ENCODE measurements at regions not wholly inside any gene's neighbourhood (a gene's known extent, or its start where the extent isn't known, plus 50 kb on each side); places are given as distances from the start of the nearest gene placed in this dataset.

GRCh38 chr5:174426851-174427250 lies 297.5 kb upstream of the MSX2 start:
- Histone ChIP-seq H3K36me3 (no peaks in the 10 kb centered on the region), H3K27me3 (peaks cover 0 to 20% of the 10 kb centered on the region in 2 donors), H3K27ac (no peak overlapping the region), H3K4me1 (no peaks in the 10 kb centered on the region), H3K4me3 (no peak overlapping the region), H3K9me3 (no peaks in the 10 kb centered on the region)
- DNase-seq: no peak
- no peak for TF ChIP-seq CTCF (IDR thresholded peaks at IDR 0.05)
- intact Hi-C loops (cut with DNase I; ENCODE audit: low total_unique reads): loop anchor here (10.0 kb wide), 1 partner anchor 508 kb away; no protein-coding TSS in a partner anchor

GRCh38 chr5:174427304-174427703 lies 297.1 kb upstream of the MSX2 start:
- intact Hi-C loops (cut with DNase I; ENCODE audit: low total_unique reads): loop anchor here (10.0 kb wide), 1 partner anchor 507 kb away; no protein-coding TSS in a partner anchor
- H3K27me3 ChIP-seq: peaks cover 0 to 20% of the 10 kb centered on the region in 2 donors
- H3K27ac ChIP-seq: no peak overlapping the region
- no peak overlapping the region for H3K4me3 ChIP-seq
- no peaks in the 10 kb centered on the region for H3K36me3 ChIP-seq
- no peaks in the 10 kb centered on the region for H3K9me3 ChIP-seq
- TF ChIP-seq CTCF (IDR thresholded peaks at IDR 0.05): no peak
- no peak for DNase-seq
- no peaks in the 10 kb centered on the region for H3K4me1 ChIP-seq

- no peak for DNase-seq
- no peaks in the 10 kb centered on the region for H3K9me3 ChIP-seq
- no peaks in the 10 kb centered on the region for H3K4me1 ChIP-seq
- peaks cover 0 to 22% of the 10 kb centered on the region in 2 donors for H3K27me3 ChIP-seq
- H3K4me3 ChIP-seq: no peak overlapping the region
- H3K36me3 ChIP-seq: no peaks in the 10 kb centered on the region
- intact Hi-C loops (cut with DNase I; ENCODE audit: low total_unique reads): loop anchor here (10.0 kb wide), 1 partner anchor 506 kb away; no protein-coding TSS in a partner anchor
- TF ChIP-seq CTCF (IDR thresholded peaks at IDR 0.05): no peak
- no peak overlapping the region for H3K27ac ChIP-seq
Observed at GRCh38 chr5:174428895-174429294, 295.5 kb upstream of the MSX2 start.

GRCh38 chr5:174430940-174431339 lies 293.4 kb upstream of the MSX2 start:
- DNase-seq: no peak
- no peaks in the 10 kb centered on the region for H3K36me3 ChIP-seq
- intact Hi-C loops (cut with DNase I; ENCODE audit: low total_unique reads): no loop called here

GRCh38 chr5:174431504-174431903 lies 292.9 kb upstream of the MSX2 start:
- intact Hi-C loops (cut with DNase I; ENCODE audit: low total_unique reads): no loop called here
- H3K27ac ChIP-seq: no peak overlapping the region
- H3K36me3 ChIP-seq: no peaks in the 10 kb centered on the region
- no peaks in the 10 kb centered on the region for H3K9me3 ChIP-seq
- no peak overlapping the region for H3K4me3 ChIP-seq
- peaks cover 0 to 26% of the 10 kb centered on the region in 2 donors for H3K27me3 ChIP-seq
- H3K4me1 ChIP-seq: no peaks in the 10 kb centered on the region
- DNase-seq: no peak
- no peak for TF ChIP-seq CTCF (IDR thresholded peaks at IDR 0.05)

More at GRCh38 chr5:174430940-174431339, 293.4 kb upstream of the MSX2 start:
- Histone ChIP-seq H3K27me3 (peaks cover 0 to 26% of the 10 kb centered on the region in 2 donors), H3K4me3 (no peak overlapping the region), H3K4me1 (no peaks in the 10 kb centered on the region), H3K27ac (no peak overlapping the region), H3K9me3 (no peaks in the 10 kb centered on the region)
- no peak for TF ChIP-seq CTCF (IDR thresholded peaks at IDR 0.05)

- H3K4me1 ChIP-seq: no peaks in the 10 kb centered on the region
- no peak overlapping the region for H3K4me3 ChIP-seq
- peaks cover 0 to 26% of the 10 kb centered on the region in 2 donors for H3K27me3 ChIP-seq
- H3K36me3 ChIP-seq: no peaks in the 10 kb centered on the region
- no peak for DNase-seq
- TF ChIP-seq CTCF (IDR thresholded peaks at IDR 0.05): no peak
- intact Hi-C loops (cut with DNase I; ENCODE audit: low total_unique reads): no loop called here
- H3K9me3 ChIP-seq: no peaks in the 10 kb centered on the region
- H3K27ac ChIP-seq: no peak overlapping the region
Observed at GRCh38 chr5:174433098-174433497, 291.3 kb upstream of the MSX2 start.
